ENCODE measurements at regions not wholly inside any gene's neighbourhood (a gene's known extent, or its start where the extent isn't known, plus 50 kb on each side); places are given as distances from the start of the nearest gene placed in this dataset.

- WGBS (ENCODE audit: low lambda C conversion rate, missing lambda C conversion rate) = 58% methylated on average over 4 of the region's 4 CpGs
- no peaks in the 10 kb centered on the region for H3K27me3 ChIP-seq
- no peaks in the 10 kb centered on the region for H4K20me1 ChIP-seq (ENCODE audit: insufficient read depth, poor library complexity, severe bottlenecking)
- no peaks in the 10 kb centered on the region for H3K9me2 ChIP-seq (replicated peaks; ENCODE audit: insufficient read depth)
- H3K27ac ChIP-seq = no peak overlapping the region
- TF ChIP-seq CTCF (IDR thresholded peaks at IDR 0.05; ENCODE audit: poor library complexity) (no peak), EZH2phosphoT487 (IDR thresholded peaks at IDR 0.05; ENCODE audit: low read depth, severe bottlenecking, unreplicated experiment) (no peak), EZH2 (IDR thresholded peaks at IDR 0.05; ENCODE audit: borderline replicate concordance) (no peak)
- H3K36me3 ChIP-seq (replicated peaks; ENCODE audit: insufficient read depth, low read depth) = no peaks in the 10 kb centered on the region
- DNase-seq (ENCODE audit: low spot score) = no peak
- H3K4me3 ChIP-seq = no peak overlapping the region
- no peaks in the 10 kb centered on the region for H3K4me1 ChIP-seq (ENCODE audit: insufficient read depth)
- no peak overlapping the region for H2AFZ ChIP-seq
- H3K79me2 ChIP-seq = no peaks in the 10 kb centered on the region
- H3K4me2 ChIP-seq = no peak overlapping the region
- H3K9me3 ChIP-seq (ENCODE audit: low read depth) = no peaks in the 10 kb centered on the region
Measured at GRCh38 chr12:115659422-115659821, 618.1 kb downstream of the MED13L start.

GRCh38 chr12:115657081-115658013, 620.1 kb downstream of the MED13L start:
- Histone ChIP-seq H3K4me2 (no peak overlapping the region), H3K4me3 (no peak overlapping the region), H3K27me3 (no peaks in the 10 kb centered on the region), H3K9me2 (replicated peaks; ENCODE audit: insufficient read depth) (no peaks in the 10 kb centered on the region), H2AFZ (no peak overlapping the region), H4K20me1 (ENCODE audit: insufficient read depth, poor library complexity, severe bottlenecking) (no peaks in the 10 kb centered on the region), H3K36me3 (replicated peaks; ENCODE audit: insufficient read depth, low read depth) (no peaks in the 10 kb centered on the region), H3K79me2 (no peaks in the 10 kb centered on the region), H3K4me1 (ENCODE audit: insufficient read depth) (no peaks in the 10 kb centered on the region), H3K9me3 (ENCODE audit: low read depth) (no peaks in the 10 kb centered on the region), H3K27ac (no peak overlapping the region)
- TF ChIP-seq CTCF (IDR thresholded peaks at IDR 0.05; ENCODE audit: poor library complexity) (no peak), EZH2phosphoT487 (IDR thresholded peaks at IDR 0.05; ENCODE audit: low read depth, severe bottlenecking, unreplicated experiment) (no peak), EZH2 (IDR thresholded peaks at IDR 0.05; ENCODE audit: borderline replicate concordance) (no peak)
- DNase-seq (ENCODE audit: low spot score) = no peak
- WGBS (ENCODE audit: low lambda C conversion rate, missing lambda C conversion rate) = 87% methylated on average over 6 of the region's 7 CpGs

- H3K9me3 ChIP-seq (ENCODE audit: low read depth) = no peaks in the 10 kb centered on the region
- no peaks in the 10 kb centered on the region for H4K20me1 ChIP-seq (ENCODE audit: insufficient read depth, poor library complexity, severe bottlenecking)
- no peak overlapping the region for H2AFZ ChIP-seq
- H3K27me3 ChIP-seq = no peaks in the 10 kb centered on the region
- no peaks in the 10 kb centered on the region for H3K9me2 ChIP-seq (replicated peaks; ENCODE audit: insufficient read depth)
- H3K4me2 ChIP-seq = no peak overlapping the region
- H3K36me3 ChIP-seq (replicated peaks; ENCODE audit: insufficient read depth, low read depth) = no peaks in the 10 kb centered on the region
- H3K27ac ChIP-seq = no peak overlapping the region
- H3K4me1 ChIP-seq (ENCODE audit: insufficient read depth) = peaks cover 12% of the 10 kb centered on the region
- TF ChIP-seq EZH2 (IDR thresholded peaks at IDR 0.05; ENCODE audit: borderline replicate concordance) (no peak), CTCF (IDR thresholded peaks at IDR 0.05; ENCODE audit: poor library complexity) (no peak)
- no peak overlapping the region for H3K4me3 ChIP-seq
- WGBS (ENCODE audit: low lambda C conversion rate, missing lambda C conversion rate) = 56% methylated on average over 10 of the region's 10 CpGs
- no peaks in the 10 kb centered on the region for H3K79me2 ChIP-seq
- DNase-seq (ENCODE audit: low spot score) = no peak
Measured at GRCh38 chr12:115650026-115650425, 627.5 kb downstream of the MED13L start.

All from hepatocyte (in vitro differentiated cells).